NCI-H345 treated with DMSO at 0.1 percent for 48 hours (cell line): ENCODE measurements at regions not wholly inside any gene's neighbourhood (a gene's known extent, or its start where the extent isn't known, plus 50 kb on each side); places are given as distances from the start of the nearest gene placed in this dataset.

ENCODE experiments used
- DNase-seq: peaks from one replicate; lab custom pipeline; 2025; ENCODE audit not compliant: unreplicated experiment; lab: John Stamatoyannopoulos, UW

- DNase-seq, result no peak
Measured at GRCh38 chr10:128221117-128221516, 94.9 kb upstream of the MKI67 start.

GRCh38 chr10:128221807-128222206, 95.6 kb upstream of the MKI67 start:
- DNase-seq, result no peak

GRCh38 chr10:128222332-128222849, 96.2 kb upstream of the MKI67 start:
- DNase-seq, result no peak

- no peak for DNase-seq
Measured at GRCh38 chr10:128230401-128230800, 104.2 kb upstream of the MKI67 start.

GRCh38 chr10:128233422-128233821, 107.2 kb upstream of the MKI67 start:
- no peak for DNase-seq

- DNase-seq, result no peak
Measured at GRCh38 chr10:128237710-128238109, 111.5 kb upstream of the MKI67 start.

- no peak for DNase-seq
Measured at GRCh38 chr10:128241023-128241422, 114.8 kb upstream of the MKI67 start.

GRCh38 chr10:128242641-128243040, 116.4 kb upstream of the MKI67 start:
- DNase-seq, result no peak

- DNase-seq, result no peak
Measured at GRCh38 chr10:128245026-128245425, 118.8 kb upstream of the MKI67 start.

GRCh38 chr10:128247576-128247975, 121.4 kb upstream of the MKI67 start:
- DNase-seq, result no peak

- no peak for DNase-seq
Measured at GRCh38 chr10:128254476-128254875, 128.3 kb upstream of the MKI67 start.

- no peak for DNase-seq
Measured at GRCh38 chr10:128257428-128257827, 131.2 kb upstream of the MKI67 start.

GRCh38 chr10:128258421-128258976, 132.3 kb upstream of the MKI67 start:
- DNase-seq, result no peak

GRCh38 chr10:128263891-128264688, 137.9 kb upstream of the MKI67 start:
- peak; percentile 29 for DNase-seq

- no peak for DNase-seq
Measured at GRCh38 chr10:128265596-128265995, 139.4 kb upstream of the MKI67 start.

- DNase-seq, result no peak
Measured at GRCh38 chr10:128267581-128267980, 141.4 kb upstream of the MKI67 start.

- peak; percentile 38 for DNase-seq
Measured at GRCh38 chr10:128268015-128268722, 141.9 kb upstream of the MKI67 start.

GRCh38 chr10:128274938-128275337, 148.7 kb upstream of the MKI67 start:
- no peak for DNase-seq

GRCh38 chr10:128275388-128276177, 149.4 kb upstream of the MKI67 start:
- DNase-seq, result no peak

- no peak for DNase-seq
Measured at GRCh38 chr10:128277267-128277840, 151.1 kb upstream of the MKI67 start.

GRCh38 chr10:128278362-128278761, 152.1 kb upstream of the MKI67 start:
- no peak for DNase-seq
